ENCODE measurements at regions not wholly inside any gene's neighbourhood (a gene's known extent, or its start where the extent isn't known, plus 50 kb on each side); places are given as distances from the start of the nearest gene placed in this dataset.

DNA sequence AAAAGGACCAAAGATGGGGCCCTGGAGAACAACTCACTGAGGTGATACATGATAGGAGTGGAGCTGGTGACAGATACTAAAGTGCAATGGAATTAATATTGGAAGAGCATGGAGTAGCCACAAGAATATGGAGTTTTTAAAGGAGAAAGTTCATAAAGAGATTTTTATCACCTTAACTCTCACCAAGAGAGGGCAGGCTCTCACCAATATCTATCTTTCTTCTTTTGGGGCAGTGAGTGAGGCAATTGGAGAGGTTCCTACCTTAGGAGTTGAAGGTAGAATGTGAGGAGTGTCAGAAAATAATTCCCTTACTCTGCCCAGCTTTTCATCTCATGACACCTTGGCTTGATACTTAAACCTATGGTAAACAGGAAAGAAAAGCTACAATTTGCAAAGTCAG is 233.7 kb upstream of the CWC22 start:
- TF ChIP-seq, protein P1, sequence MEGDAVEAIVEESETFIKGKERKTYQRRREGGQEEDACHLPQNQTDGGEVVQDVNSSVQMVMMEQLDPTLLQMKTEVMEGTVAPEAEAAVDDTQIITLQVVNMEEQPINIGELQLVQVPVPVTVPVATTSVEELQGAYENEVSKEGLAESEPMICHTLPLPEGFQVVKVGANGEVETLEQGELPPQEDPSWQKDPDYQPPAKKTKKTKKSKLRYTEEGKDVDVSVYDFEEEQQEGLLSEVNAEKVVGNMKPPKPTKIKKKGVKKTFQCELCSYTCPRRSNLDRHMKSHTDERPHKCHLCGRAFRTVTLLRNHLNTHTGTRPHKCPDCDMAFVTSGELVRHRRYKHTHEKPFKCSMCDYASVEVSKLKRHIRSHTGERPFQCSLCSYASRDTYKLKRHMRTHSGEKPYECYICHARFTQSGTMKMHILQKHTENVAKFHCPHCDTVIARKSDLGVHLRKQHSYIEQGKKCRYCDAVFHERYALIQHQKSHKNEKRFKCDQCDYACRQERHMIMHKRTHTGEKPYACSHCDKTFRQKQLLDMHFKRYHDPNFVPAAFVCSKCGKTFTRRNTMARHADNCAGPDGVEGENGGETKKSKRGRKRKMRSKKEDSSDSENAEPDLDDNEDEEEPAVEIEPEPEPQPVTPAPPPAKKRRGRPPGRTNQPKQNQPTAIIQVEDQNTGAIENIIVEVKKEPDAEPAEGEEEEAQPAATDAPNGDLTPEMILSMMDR (IDR thresholded peaks at IDR 0.05): no peak
- TF ChIP-seq POLR2A (IDR thresholded peaks at IDR 0.05): no peak
